Stomach (tissue), 8 donors: ENCODE measurements at regions not wholly inside any gene's neighbourhood (a gene's known extent, or its start where the extent isn't known, plus 50 kb on each side); places are given as distances from the start of the nearest gene placed in this dataset.
A peak's percentile ranks its signal among the peaks of the same experiment; 100 is the strongest.

Source experiments
- DNase-seq, 2 donors: peaks; one replicate each; pipeline versions ENCODE4 v3.0.0 to v3.0.0-alpha.2; 2013 to 2019
- H3K27ac ChIP-seq, 5 donors: fragments of 200-600 bp in 4 of 5; sonication (generic) in 4 of 5; one replicate each; pipeline ENCODE4 v1.5.1; 2013 to 2019; ENCODE audit warnings: mild to moderate bottlenecking in 1 of 5, moderate library complexity in 1 of 5
- H3K27me3 ChIP-seq, 3 donors: fragments of 200-600 bp; sonication (generic); one replicate each; pipeline ENCODE4 v1.5.1; 2017 to 2019; ENCODE audit warnings: mixed run types in 1 of 3
- H3K36me3 ChIP-seq, 4 donors: fragments of 200-600 bp; sonication (generic); 1 replicate in 3 of 4; 2 replicates in 1 of 4; pipeline ENCODE4 v1.5.1; 2016 to 2019
- H3K4me1 ChIP-seq, 4 donors: fragments of 200-600 bp; sonication (generic); one replicate each; pipeline ENCODE4 v1.5.1; 2016 to 2019
- H3K4me3 ChIP-seq, 4 donors: fragments of 200-600 bp; sonication (generic) in 3 of 4; one replicate each; pipeline ENCODE4 v1.5.1; 2016 to 2019; ENCODE audit warnings: mild to moderate bottlenecking in 1 of 4
- H3K9me3 ChIP-seq, 4 donors: fragments of 200-600 bp; sonication (generic); one replicate each; pipeline ENCODE4 v1.5.1; 2016 to 2019
- EP300 ChIP-seq: sonication (generic); formaldehyde crosslinking; IDR thresholded peaks from one replicate; pipeline ENCODE4 v1.6.1; 2017; ENCODE audit warnings: antibody characterized with exemption
- POLR2A ChIP-seq, 4 donors: fragments of 450-650 bp; IDR thresholded peaks; one replicate each; pipeline ENCODE4 v1.6.1; 2016; ENCODE audit warnings: antibody characterized with exemption in 4 of 4, control low read depth in 2 of 4, mild to moderate bottlenecking in 1 of 4, moderate library complexity in 1 of 4
- POLR2AphosphoS5 ChIP-seq, 3 donors: sonication (generic); formaldehyde crosslinking; IDR thresholded peaks; one replicate each; pipeline ENCODE4 v1.6.1; 2016; ENCODE audit warnings: antibody characterized with exemption in 3 of 3
- WGBS, 5 donors: extraction: QIAGEN DNeasy Blood & Tissue Kit in 3 of 5; methylation state at CpG; one replicate each; pipeline versions ENCODE4 v1.1.5 to v1.1.7; 2013 to 2018; 5-methylcytosine and 5-hydroxymethylcytosine counted together
- intact Hi-C: fragments of 100-400 bp; cut with DNase I; formaldehyde crosslinking; loops from one replicate; pipeline ENCODE4 v1.15.1; 2023; ENCODE audit warnings: low total_unique reads
- TF ChIP-seq, protein P1 (sequence below), 7 experiments: fragments of 450-650 bp in 4 of 7; fragments of 200-600 bp in 3 of 7; sonication (generic) in 3 of 7; IDR thresholded peaks; one replicate each; pipeline ENCODE4 v1.5.1; 2016 to 2019; ENCODE audit warnings: antibody characterized with exemption in 7 of 7, control low read depth in 2 of 7, mild to moderate bottlenecking in 1 of 7
- donor health status: healthy with polysubstance abuse.
- donor health status: Bipolar disorder and iron deficiency.
- donor health status: healthy.

DNA sequence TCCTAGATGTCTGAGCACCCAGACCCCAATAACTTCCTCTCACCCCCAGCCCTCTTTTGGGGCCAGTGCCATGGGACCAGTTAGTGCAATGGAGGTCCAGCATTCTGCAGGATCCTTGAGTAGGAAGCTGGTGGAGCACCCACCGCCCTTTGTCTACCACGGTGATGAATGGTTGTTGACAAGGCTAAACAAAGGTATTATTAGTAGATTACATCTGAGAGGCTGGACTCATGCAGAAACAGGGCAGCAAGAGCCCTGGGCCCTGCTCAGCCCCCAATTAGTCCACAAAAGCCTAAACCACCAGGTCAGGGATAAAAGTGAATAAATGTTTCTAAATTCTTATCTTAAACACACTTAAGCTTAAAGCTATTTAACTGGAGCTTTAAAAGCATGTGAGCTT is 196.5 kb upstream of the TSHZ3 start:
- Histone ChIP-seq H3K4me3 (no peak overlapping the region), H3K36me3 (no peaks in the 10 kb centered on the region), H3K27me3 (peaks cover 0 to 13% (median 0%) of the 10 kb centered on the region in 3 donors), H3K4me1 (no peaks in the 10 kb centered on the region), H3K9me3 (no peaks in the 10 kb centered on the region), H3K27ac (no peak overlapping the region)
- 27 to 43% (median 31%) methylated on average over 2 of the region's 2 CpGs for WGBS, 5 donors
- DNase-seq, result no peak
- intact Hi-C loops, result no loop called here
- TF ChIP-seq POLR2A (IDR thresholded peaks at IDR 0.05) (no peak), EP300 (no peak), POLR2AphosphoS5 (IDR thresholded peaks at IDR 0.05) (no peak)
- TF ChIP-seq, protein P1, sequence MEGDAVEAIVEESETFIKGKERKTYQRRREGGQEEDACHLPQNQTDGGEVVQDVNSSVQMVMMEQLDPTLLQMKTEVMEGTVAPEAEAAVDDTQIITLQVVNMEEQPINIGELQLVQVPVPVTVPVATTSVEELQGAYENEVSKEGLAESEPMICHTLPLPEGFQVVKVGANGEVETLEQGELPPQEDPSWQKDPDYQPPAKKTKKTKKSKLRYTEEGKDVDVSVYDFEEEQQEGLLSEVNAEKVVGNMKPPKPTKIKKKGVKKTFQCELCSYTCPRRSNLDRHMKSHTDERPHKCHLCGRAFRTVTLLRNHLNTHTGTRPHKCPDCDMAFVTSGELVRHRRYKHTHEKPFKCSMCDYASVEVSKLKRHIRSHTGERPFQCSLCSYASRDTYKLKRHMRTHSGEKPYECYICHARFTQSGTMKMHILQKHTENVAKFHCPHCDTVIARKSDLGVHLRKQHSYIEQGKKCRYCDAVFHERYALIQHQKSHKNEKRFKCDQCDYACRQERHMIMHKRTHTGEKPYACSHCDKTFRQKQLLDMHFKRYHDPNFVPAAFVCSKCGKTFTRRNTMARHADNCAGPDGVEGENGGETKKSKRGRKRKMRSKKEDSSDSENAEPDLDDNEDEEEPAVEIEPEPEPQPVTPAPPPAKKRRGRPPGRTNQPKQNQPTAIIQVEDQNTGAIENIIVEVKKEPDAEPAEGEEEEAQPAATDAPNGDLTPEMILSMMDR (IDR thresholded peaks at IDR 0.05), result no peak

DNA sequence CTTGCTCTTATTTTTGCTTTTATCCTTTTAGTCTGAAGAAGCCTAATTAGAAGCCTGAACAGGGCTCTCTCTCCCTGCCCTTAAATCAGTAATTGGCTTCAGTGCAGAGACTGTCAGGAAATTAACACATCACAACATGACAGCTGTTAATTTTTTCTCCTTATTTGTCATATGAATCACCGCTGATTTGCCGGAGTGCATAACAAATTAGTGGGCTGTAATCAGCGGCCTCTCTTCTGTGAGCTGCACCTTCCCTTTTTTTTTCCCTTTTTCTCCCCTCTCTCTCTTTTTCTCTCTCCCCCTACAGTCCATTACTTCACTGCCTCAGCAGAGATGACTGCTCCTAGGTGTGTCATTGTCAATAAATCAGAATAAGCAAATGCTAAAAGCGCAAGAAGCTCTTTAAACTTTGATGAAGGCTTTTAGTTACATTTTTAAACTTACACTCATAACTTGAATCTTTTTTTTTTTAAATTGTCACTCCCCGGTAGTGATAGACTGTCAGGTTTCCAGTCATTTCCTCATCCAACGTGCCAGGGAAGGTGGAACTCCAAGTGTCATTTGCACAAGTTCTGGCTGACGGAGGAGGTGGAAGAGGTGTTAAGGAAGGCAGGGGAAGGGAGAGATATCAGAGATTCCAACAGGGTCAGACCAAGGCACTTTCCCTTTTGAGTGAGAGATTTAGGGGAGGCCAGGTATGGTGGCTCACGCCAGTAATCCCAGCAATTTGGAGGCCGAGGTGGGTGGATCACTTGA is 197.1 kb upstream of the TSHZ3 start:
- Histone ChIP-seq H3K4me1 (no peaks in the 10 kb centered on the region), H3K9me3 (no peaks in the 10 kb centered on the region), H3K4me3 (no peak overlapping the region), H3K36me3 (no peaks in the 10 kb centered on the region), H3K27me3 (peaks cover 0 to 13% (median 0%) of the 10 kb centered on the region in 3 donors), H3K27ac (no peak overlapping the region)
- intact Hi-C loops, result no loop called here
- no peak for TF ChIP-seq POLR2A (IDR thresholded peaks at IDR 0.05)
- TF ChIP-seq, protein P1 (IDR thresholded peaks at IDR 0.05), result no peak
- TF ChIP-seq EP300, result no peak
- TF ChIP-seq POLR2AphosphoS5 (IDR thresholded peaks at IDR 0.05), result no peak
- no peak for DNase-seq
- 38 to 56% (median 55%) methylated on average over 9 of the region's 9 CpGs for WGBS, 5 donors

DNA sequence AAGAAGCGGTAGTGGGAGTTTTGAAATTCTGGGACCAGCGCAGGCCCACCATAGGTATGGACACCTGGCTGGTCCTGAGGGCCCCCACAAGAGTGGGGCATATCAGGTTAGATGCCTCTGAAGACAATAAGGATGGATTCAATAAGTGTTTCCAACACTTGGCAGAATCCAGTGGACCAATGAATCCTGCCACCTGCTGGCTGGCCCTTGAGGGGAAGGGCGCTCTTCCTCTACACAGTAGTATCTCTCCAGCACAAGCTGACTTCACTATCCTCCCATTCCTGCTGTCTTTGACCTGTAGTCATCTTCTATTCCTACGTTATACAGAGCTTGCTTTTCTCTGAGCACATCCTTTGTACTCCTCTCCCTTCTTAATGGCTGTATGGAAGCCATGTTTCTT is 199.7 kb upstream of the TSHZ3 start:
- TF ChIP-seq, protein P1 (IDR thresholded peaks at IDR 0.05), result no peak
- TF ChIP-seq EP300 (no peak), POLR2AphosphoS5 (IDR thresholded peaks at IDR 0.05) (no peak), POLR2A (IDR thresholded peaks at IDR 0.05) (no peak)
- H3K4me1 ChIP-seq, result no peaks in the 10 kb centered on the region
- no peak overlapping the region for H3K27ac ChIP-seq
- peak in 1 of 2 donors; percentile 25 for DNase-seq
- no peaks in the 10 kb centered on the region for H3K36me3 ChIP-seq
- WGBS, 5 donors, result 75 to 87% (median 81%) methylated on average over 4 of the region's 4 CpGs
- H3K27me3 ChIP-seq, result peaks cover 0 to 9% (median 0%) of the 10 kb centered on the region in 3 donors
- intact Hi-C loops, result no loop called here
- no peaks in the 10 kb centered on the region for H3K9me3 ChIP-seq
- H3K4me3 ChIP-seq, result no peak overlapping the region

DNA sequence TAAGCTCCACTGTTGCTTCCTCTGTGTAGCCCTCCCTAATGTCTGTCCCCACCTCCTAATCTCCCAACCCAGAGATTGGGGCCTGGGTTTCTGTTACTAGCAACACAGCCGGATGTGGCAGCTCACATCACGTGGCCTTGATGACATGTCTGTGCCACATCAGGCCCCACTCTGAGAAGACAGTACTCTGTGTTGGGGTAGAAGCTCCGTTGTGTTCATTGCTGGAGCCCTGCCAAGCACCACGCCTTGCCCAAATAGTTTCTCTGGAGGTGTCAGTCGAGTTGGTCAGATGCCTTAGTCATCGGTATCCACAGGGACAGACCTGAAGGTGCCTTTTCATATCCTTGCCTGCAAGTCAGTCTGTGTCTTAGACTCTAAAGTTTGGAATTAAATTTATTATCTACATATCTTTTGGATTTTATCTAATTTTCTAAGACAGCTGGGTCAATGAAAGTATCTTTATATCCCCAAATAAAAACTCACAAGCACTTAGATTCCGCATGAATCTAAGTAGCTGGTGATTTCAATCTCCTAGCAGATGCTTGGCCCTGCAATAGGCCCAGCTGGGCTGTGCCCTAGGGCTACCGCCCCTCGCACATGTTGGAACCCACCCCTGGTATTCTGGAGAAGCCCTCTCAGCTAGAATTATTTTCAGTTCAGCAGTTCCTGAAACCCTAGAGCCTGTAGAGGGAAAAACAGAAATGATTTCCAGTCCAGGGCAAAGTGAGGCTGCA is 204.0 kb upstream of the TSHZ3 start:
- Histone ChIP-seq H3K4me3 (no peak overlapping the region), H3K4me1 (no peaks in the 10 kb centered on the region), H3K36me3 (no peaks in the 10 kb centered on the region), H3K27me3 (no peaks in the 10 kb centered on the region), H3K27ac (peak overlapping the region in 2 of 5 donors; percentile 41 to 52), H3K9me3 (peaks cover 0 to 2% (median 0%) of the 10 kb centered on the region in 4 donors)
- no peak for DNase-seq
- TF ChIP-seq, protein P1 (IDR thresholded peaks at IDR 0.05), result no peak
- TF ChIP-seq EP300 (no peak), POLR2A (IDR thresholded peaks at IDR 0.05) (no peak), POLR2AphosphoS5 (IDR thresholded peaks at IDR 0.05) (no peak)
- intact Hi-C loops, result no loop called here
- WGBS, 5 donors, result 48 to 61% (median 58%) methylated on average over 9 of the region's 9 CpGs
